ENCODE measurements at regions not wholly inside any gene's neighbourhood (a gene's known extent, or its start where the extent isn't known, plus 50 kb on each side); places are given as distances from the start of the nearest gene placed in this dataset.

DNA sequence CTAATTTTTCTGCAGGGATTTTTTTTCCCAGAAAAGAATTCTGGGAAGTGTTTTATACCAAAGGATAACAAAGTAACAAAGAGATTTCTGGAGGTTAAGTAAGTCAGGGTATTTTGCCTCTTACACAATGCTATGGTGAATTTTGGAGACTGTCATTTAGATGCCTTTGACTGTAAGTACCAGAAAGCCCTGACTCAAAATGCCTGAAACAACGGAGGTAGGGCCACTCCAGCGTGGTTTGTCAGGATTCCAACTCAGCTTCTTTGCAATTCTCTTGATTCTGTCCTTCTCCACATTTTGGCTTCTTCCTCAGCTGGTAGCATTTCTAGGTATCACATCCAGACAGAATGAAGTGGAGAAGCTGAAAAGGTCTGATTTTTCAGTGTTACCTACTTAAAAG, 106.5 kb downstream of the UCHL5 start:
- Histone ChIP-seq H3K36me3 (ENCODE audit: control insufficient read depth in 2 of 2, insufficient read depth in 2 of 2, low read length in 1 of 2) (no peaks in the 10 kb centered on the region), H3K27ac (ENCODE audit: low read depth in 2 of 2, low read length in 1 of 2) (no peak overlapping the region), H3K4me3 (ENCODE audit: low read depth in 1 of 2, low read length in 2 of 2) (no peak overlapping the region), H3K4me1 (ENCODE audit: control insufficient read depth in 2 of 2, insufficient read depth in 2 of 2, low read length in 1 of 2) (no peaks in the 10 kb centered on the region), H3K27me3 (ENCODE audit: control insufficient read depth in 1 of 2, insufficient read depth in 2 of 2, low read length in 2 of 2) (no peaks in the 10 kb centered on the region), H3K9me3 (ENCODE audit: control insufficient read depth in 2 of 2, insufficient read depth in 1 of 2, low read depth in 1 of 2, low read length in 1 of 2) (no peaks in the 10 kb centered on the region)
- WGBS, 2 donors: 67 to 83% methylated on average over 2 of the region's 2 CpGs

DNA sequence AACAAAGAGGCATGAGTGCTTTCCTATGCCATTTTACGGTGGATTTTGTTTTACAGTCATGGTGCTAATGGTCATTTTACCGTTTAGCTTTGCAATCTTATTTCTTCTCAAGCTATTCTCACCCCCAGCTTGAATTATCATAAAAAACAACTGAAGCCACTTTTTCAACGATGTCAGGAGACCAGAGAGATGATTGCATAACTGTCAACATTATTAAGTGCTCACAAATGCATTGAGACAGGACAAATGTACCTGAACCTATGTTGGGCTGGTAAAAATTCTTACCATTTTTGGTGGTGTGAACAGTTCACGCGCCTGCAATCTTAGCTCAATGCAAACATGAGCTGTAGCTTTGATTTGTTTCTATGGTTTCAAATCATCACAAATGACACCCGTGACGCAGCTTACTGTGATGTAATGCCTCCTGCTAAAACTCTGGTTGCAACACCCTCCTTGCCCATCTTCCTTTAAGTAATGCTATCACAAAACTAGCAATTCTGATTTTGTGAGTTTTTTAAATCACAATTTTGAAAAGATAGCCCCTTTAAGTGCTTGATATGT, 104.4 kb downstream of the UCHL5 start:
- 83 to 84% methylated on average over 7 of the region's 7 CpGs for WGBS, 2 donors
- no peak overlapping the region for H3K27ac ChIP-seq (ENCODE audit: low read depth in 2 of 2, low read length in 1 of 2)
- no peaks in the 10 kb centered on the region for H3K9me3 ChIP-seq (ENCODE audit: control insufficient read depth in 2 of 2, insufficient read depth in 1 of 2, low read depth in 1 of 2, low read length in 1 of 2)
- no peaks in the 10 kb centered on the region for H3K36me3 ChIP-seq (ENCODE audit: control insufficient read depth in 2 of 2, insufficient read depth in 2 of 2, low read length in 1 of 2)
- no peaks in the 10 kb centered on the region for H3K4me1 ChIP-seq (ENCODE audit: control insufficient read depth in 2 of 2, insufficient read depth in 2 of 2, low read length in 1 of 2)
- no peak overlapping the region for H3K4me3 ChIP-seq (ENCODE audit: low read depth in 1 of 2, low read length in 2 of 2)
- H3K27me3 ChIP-seq (ENCODE audit: control insufficient read depth in 1 of 2, insufficient read depth in 2 of 2, low read length in 2 of 2): no peaks in the 10 kb centered on the region

DNA sequence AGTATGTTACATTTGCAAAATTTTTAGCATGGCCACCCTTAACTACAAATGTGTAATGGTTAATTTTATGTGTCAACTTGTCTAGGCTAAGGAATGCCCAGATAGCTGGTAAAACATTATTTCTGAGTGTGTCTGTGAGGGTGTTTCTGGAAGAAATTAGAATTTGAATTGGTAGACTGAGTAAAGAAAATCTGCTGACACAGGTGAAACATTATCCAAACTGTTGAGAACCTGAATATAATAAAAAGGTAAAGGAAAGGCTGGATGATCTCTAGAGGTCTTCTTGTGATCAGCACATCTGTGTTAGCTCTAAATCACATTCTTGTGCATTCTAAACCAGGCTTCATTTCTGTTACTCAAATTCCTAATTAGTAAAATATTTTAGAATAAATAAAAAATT, 100.8 kb downstream of the UCHL5 start:
- Histone ChIP-seq H3K9me3 (ENCODE audit: control insufficient read depth in 2 of 2, insufficient read depth in 1 of 2, low read depth in 1 of 2, low read length in 1 of 2) (no peaks in the 10 kb centered on the region), H3K27ac (ENCODE audit: low read depth in 2 of 2, low read length in 1 of 2) (no peak overlapping the region)

DNA sequence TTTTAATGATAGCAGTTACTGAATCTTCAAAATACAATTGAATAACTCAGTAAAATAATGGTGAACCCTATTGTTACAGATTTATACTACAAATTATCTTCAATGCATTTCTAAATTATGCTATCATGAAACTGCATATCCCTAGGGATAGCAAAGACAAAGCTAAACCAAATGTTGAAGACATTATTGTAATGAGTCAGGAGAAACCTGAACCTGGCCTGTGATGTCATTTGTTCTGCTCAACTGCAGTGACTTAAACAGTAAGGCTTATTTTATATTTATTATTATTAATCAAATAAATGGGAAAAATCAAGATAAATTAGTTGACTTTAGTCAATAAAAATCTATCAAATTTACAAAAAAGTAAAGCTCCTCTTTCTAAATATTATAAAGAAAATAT, 100.3 kb downstream of the UCHL5 start:
- Histone ChIP-seq H3K4me3 (ENCODE audit: low read depth in 1 of 2, low read length in 2 of 2) (no peak overlapping the region), H3K27me3 (ENCODE audit: control insufficient read depth in 1 of 2, insufficient read depth in 2 of 2, low read length in 2 of 2) (no peaks in the 10 kb centered on the region), H3K36me3 (ENCODE audit: control insufficient read depth in 2 of 2, insufficient read depth in 2 of 2, low read length in 1 of 2) (no peaks in the 10 kb centered on the region), H3K9me3 (ENCODE audit: control insufficient read depth in 2 of 2, insufficient read depth in 1 of 2, low read depth in 1 of 2, low read length in 1 of 2) (no peaks in the 10 kb centered on the region), H3K4me1 (ENCODE audit: control insufficient read depth in 2 of 2, insufficient read depth in 2 of 2, low read length in 1 of 2) (no peaks in the 10 kb centered on the region), H3K27ac (ENCODE audit: low read depth in 2 of 2, low read length in 1 of 2) (no peak overlapping the region)

More for the DNA sequence above, 100.8 kb downstream of the UCHL5 start:
- no peak overlapping the region for H3K4me3 ChIP-seq (ENCODE audit: low read depth in 1 of 2, low read length in 2 of 2)
- no peaks in the 10 kb centered on the region for H3K4me1 ChIP-seq (ENCODE audit: control insufficient read depth in 2 of 2, insufficient read depth in 2 of 2, low read length in 1 of 2)
- H3K27me3 ChIP-seq (ENCODE audit: control insufficient read depth in 1 of 2, insufficient read depth in 2 of 2, low read length in 2 of 2): no peaks in the 10 kb centered on the region
- H3K36me3 ChIP-seq (ENCODE audit: control insufficient read depth in 2 of 2, insufficient read depth in 2 of 2, low read length in 1 of 2): no peaks in the 10 kb centered on the region

DNA sequence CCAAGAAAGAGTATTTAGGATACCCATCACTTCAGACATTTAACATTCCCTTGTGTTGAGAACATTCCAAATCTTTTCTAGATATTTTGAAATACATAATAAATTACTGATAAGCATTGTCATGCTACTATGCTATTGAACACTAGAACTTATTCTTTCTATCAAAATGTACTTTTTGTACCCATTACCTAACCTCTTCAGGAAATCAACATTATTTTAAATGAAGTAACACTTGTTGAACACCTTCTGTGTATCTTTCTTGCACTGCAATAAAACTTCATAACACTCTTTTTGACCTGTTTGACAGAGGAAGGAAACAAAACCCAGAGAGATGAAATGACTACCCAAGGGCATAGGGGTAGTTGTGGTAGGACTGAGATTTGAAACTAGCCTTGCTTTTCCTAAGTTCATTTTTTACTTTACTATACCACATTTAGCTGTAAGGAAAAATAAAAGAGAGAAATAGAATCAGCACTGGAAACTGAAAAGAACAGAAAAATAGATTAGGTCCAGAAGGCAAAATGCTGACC, 99.4 kb downstream of the UCHL5 start:
- Histone ChIP-seq H3K27ac (ENCODE audit: low read depth in 2 of 2, low read length in 1 of 2) (no peak overlapping the region), H3K27me3 (ENCODE audit: control insufficient read depth in 1 of 2, insufficient read depth in 2 of 2, low read length in 2 of 2) (no peaks in the 10 kb centered on the region), H3K36me3 (ENCODE audit: control insufficient read depth in 2 of 2, insufficient read depth in 2 of 2, low read length in 1 of 2) (no peaks in the 10 kb centered on the region), H3K4me1 (ENCODE audit: control insufficient read depth in 2 of 2, insufficient read depth in 2 of 2, low read length in 1 of 2) (no peaks in the 10 kb centered on the region), H3K4me3 (ENCODE audit: low read depth in 1 of 2, low read length in 2 of 2) (no peak overlapping the region), H3K9me3 (ENCODE audit: control insufficient read depth in 2 of 2, insufficient read depth in 1 of 2, low read depth in 1 of 2, low read length in 1 of 2) (no peaks in the 10 kb centered on the region)
